Stimulated activated CD8-positive, alpha-beta memory T cell treated with anti-CD3 and anti-CD28 coated beads, Interleukin-7, amount 100 ng/mL, for 48 hours (primary cell): ENCODE measurements at regions not wholly inside any gene's neighbourhood (a gene's known extent, or its start where the extent isn't known, plus 50 kb on each side); places are given as distances from the start of the nearest gene placed in this dataset.
"Not testable (repeated sequence)": the region's sequence is repeated elsewhere in the genome, so short reads cannot be mapped to it uniquely, and the experiment has no call there.

ENCODE experiments used
- DNase-seq, 2 donors: peaks; one replicate each; pipeline ENCODE4 v3.0.0-alpha.2; 2020; ENCODE audit warnings: low read depth in 1 of 2; ENCODE audit errors: extremely low read depth in 1 of 2

GRCh38 chr2:236764716-236765115 lies 195.1 kb downstream of the ACKR3 start:
- DNase-seq, result no peak

DNA sequence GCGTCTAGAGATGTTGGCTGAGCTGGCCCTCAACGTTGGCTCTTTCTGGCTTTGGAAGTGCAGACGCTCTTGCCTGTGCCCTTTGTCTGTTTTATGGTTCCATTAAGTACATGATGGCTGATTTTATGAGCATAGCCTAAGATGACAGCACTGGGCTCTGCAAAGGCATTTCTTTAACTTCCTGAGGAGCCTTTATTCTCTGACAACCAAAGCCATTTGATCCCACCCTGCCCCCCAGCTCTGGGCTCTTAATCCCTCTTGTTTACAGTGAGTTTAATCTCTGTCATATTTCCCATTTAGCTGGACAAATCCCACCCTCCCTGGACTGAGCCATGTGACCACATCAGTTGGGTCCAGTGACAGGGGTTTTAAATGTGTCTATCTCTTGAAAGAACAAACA lies 195.9 kb downstream of the ACKR3 start:
- DNase-seq, result no peak

GRCh38 chr2:236766850-236767249 lies 197.2 kb downstream of the ACKR3 start:
- DNase-seq, result no peak

DNA sequence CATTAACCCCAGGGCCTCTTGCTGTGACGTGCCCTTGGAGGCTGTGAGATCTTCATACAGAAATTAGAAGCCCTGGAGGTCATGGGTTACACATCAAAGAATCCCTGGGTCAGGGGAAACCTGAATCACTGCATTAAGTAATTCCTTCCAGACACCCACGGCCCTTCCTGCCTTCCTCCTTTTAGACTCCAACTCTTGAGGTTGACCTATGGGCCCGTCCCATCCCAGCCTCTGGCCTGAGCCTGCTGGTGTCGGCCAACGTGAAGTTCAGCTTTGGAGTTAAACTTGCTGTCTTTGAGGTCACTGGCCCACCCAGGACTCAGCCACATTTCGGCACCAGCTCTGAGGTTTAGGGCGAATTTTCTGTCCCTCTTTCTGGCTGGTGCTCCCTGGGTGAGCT lies 198.3 kb downstream of the ACKR3 start:
- no peak for DNase-seq

- no peak for DNase-seq
These were observed 198.9 kb downstream of the ACKR3 start for GRCh38 chr2:236768393-236769140.

- DNase-seq, result no peak
These were observed 200.5 kb downstream of the ACKR3 start for GRCh38 chr2:236769981-236770671.

GRCh38 chr2:236772220-236772837 lies 202.7 kb downstream of the ACKR3 start:
- no peak for DNase-seq

- DNase-seq, result no peak
These were observed 203.6 kb downstream of the ACKR3 start for GRCh38 chr2:236773206-236773605.

GRCh38 chr2:236774171-236774570 lies 204.5 kb downstream of the ACKR3 start:
- DNase-seq, result no peak

DNA sequence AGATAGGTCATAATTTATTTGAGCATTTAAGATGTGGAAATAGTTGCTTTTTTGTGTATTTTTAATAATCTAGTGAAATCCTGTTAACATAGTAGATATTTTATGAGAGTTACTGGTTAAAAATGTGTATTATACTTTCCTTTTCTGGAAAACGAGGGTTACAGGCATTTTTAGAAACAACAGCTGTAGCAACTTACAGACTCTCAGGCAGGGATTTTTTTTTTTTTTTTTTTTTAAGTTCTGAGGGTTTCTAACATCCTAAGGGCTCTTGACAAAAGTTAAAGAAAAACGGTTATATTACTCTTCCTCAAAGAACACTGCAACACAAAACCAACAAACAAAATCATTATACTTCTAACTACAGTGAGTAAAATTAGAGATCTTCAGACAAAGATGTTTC lies 205.9 kb downstream of the ACKR3 start:
- no peak for DNase-seq

- DNase-seq, result no peak
These were observed 206.6 kb downstream of the ACKR3 start for GRCh38 chr2:236776206-236776605.

GRCh38 chr2:236776695-236777251 lies 207.1 kb downstream of the ACKR3 start:
- DNase-seq, result no peak

GRCh38 chr2:236777408-236777807 lies 207.8 kb downstream of the ACKR3 start:
- DNase-seq, result no peak

GRCh38 chr2:236781933-236782816 lies 212.6 kb downstream of the ACKR3 start:
- DNase-seq, result no peak

GRCh38 chr2:236782938-236783337 lies 213.3 kb downstream of the ACKR3 start:
- DNase-seq, result no peak

DNA sequence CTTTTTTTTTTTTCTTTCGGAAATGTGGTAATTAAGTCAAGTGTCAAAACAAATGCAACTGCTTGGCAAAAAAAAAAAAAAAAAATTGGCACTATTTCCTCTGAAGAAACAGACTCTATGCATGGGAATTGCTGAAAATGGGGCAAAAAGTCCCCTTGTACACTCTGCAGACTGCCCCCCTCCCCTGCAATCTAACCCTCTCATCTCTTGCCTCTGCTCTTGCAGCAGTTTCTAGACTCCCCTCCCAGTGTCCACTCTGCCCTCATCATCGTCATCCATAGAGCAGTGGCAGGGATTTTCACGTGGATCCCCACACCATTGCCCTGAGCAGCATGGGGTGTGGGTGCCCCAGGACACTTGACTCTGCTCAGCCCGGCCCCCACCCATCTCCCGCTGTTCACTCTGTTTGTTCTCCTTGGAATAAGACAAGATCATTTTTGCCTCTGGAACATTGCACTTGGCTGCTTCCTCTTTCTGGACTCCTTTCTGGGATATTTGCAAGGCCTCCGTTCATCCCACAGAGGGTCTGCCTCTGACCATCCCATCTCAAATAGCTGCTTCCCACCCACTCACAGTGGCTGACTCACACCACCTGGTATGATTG lies 213.9 kb downstream of the ACKR3 start:
- DNase-seq, result no peak

GRCh38 chr2:236785611-236786057 lies 216.0 kb downstream of the ACKR3 start:
- DNase-seq, result no peak

GRCh38 chr2:236786751-236787150 lies 217.1 kb downstream of the ACKR3 start:
- no peak for DNase-seq

DNA sequence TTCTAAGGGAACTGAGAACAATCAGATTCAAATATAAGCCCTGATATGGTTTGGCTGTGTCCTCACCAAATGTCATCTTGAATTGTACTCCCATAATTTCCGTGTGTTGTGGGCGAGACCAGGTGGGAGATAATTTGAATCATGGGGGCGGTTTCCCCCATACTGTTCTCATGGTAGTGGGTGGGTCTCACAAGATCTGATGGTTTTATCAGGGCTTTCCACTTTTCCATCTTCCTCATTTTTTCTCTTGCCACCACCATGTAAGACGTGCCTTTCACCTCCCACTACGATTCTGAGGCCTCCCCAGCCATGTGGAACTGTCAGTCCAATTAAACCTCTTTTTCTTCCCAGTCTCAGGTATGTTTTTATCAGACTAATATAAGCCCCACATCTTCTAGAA lies 217.8 kb downstream of the ACKR3 start:
- DNase-seq, result not testable (repeated sequence)

- DNase-seq, result no peak
These were observed 218.3 kb downstream of the ACKR3 start for GRCh38 chr2:236787885-236788284.
